HG03060 (cell line): ENCODE measurements at regions not wholly inside any gene's neighbourhood (a gene's known extent, or its start where the extent isn't known, plus 50 kb on each side); places are given as distances from the start of the nearest gene placed in this dataset.
"Not testable (repeated sequence)": the region's sequence is repeated elsewhere in the genome, so short reads cannot be mapped to it uniquely, and the experiment has no call there.

Experiments used
- ATAC-seq: cut with Tn5 transposase; IDR thresholded peaks from one replicate; pipeline ENCODE4 v1.9.1; 2021; ENCODE audit warnings: low read depth, moderate number of reproducible peaks; ENCODE audit not compliant: unreplicated experiment

- ATAC-seq = no peak
Measured at GRCh38 chr12:42893803-42894202, 304.3 kb upstream of the PRICKLE1 start.

DNA sequence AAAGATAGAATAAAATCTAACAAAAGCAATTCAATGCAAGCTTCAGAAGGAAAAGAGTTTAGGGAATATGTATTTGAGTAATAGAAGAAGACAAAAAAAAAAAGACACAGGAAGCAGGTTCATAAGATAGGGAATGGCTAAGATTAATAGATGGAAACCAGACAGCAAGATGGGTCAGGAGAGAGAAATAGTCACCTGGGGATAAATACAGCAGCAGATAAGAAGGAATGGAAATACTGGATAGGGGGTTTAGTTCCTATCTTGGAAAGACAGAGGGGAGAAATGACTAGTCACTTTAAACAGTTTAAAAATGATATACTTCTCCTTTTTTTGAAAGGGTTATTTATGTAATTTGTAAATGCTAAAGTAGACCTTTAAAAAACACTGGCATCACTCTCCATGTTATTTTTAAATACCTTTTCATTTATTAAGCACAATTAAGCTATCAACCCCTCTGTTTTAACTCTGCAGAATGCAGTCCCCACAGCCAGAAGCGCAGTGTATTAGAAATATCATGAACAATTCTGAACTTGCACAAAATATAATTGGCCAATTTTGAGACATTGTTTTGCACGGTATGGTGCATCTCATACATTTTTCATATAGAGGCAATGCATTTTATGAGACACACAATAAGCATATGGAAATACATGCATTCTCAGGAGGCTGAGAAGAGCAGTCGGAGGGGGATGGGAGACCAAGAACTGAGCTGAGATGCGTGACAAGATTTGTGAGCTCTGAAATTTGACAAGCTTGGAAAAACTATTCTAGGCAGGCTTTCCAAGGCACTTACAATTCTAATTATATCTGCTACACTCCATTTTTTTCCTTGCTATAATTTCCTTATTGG, 303.4 kb upstream of the PRICKLE1 start:
- ATAC-seq = no peak

DNA sequence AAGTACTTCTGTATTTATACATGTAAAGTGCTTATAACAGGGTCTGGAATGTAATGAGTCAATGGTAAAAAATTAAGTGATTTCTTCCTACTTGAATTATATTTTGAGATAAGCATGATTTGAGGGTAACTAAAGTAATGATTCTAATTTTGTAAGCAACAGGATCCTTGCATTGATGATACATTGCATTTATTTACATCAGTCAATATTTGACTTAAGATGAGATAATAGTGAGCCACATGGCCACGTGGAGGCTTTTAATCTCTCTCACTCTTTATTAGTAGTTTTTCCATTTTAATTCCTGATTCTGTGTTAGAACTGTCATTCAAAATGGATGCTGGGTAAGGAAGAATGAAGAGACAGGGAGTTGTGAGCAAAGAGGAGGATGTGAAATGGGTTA, 298.1 kb upstream of the PRICKLE1 start:
- no peak for ATAC-seq

- no peak for ATAC-seq
Measured at GRCh38 chr12:42886160-42886559, 296.6 kb upstream of the PRICKLE1 start.

GRCh38 chr12:42885677-42886076, 296.1 kb upstream of the PRICKLE1 start:
- no peak for ATAC-seq

GRCh38 chr12:42884116-42884515, 294.6 kb upstream of the PRICKLE1 start:
- no peak for ATAC-seq

- ATAC-seq = no peak
Measured at GRCh38 chr12:42873401-42873800, 283.9 kb upstream of the PRICKLE1 start.

- no peak for ATAC-seq
Measured at GRCh38 chr12:42871816-42872215, 282.3 kb upstream of the PRICKLE1 start.

DNA sequence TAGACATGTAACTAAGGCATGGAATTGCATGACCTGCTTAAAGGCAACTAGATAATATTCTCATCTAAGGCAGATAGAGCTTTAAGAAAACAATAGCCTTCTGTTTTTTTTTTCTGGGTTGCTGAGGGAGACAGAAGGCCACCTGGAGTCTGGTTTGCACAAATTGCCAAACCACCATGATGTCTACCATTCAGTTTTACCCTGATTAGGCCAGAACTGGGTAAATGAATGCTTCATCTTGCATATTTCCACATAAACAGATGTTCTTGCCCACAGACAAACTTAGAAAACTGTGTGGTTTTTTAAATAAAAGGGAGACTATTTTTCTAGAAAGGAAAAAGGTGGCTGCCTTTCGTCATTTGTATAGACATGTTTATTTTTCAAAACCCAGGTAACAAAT, 278.7 kb upstream of the PRICKLE1 start:
- ATAC-seq = no peak

GRCh38 chr12:42865282-42865681, 275.7 kb upstream of the PRICKLE1 start:
- ATAC-seq = no peak

DNA sequence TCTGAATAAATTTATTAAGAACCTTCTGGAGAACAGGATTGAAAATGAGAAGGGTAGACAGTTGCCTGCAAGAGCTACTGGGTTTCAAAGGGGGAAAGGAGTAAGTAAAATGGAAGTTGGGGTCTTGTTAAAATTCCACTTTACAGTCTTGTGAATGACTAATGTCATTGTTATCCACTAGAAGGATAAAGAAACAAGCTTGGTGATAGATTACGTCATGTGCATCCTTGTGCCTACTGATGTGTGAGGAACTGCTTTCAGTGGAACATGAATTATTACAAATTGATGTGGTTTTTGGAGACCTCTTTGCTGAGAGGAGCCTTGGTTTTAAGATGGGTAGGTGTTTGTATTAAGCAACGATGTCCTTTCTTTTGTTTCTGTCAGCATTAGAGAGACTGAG, 272.5 kb upstream of the PRICKLE1 start:
- no peak for ATAC-seq

DNA sequence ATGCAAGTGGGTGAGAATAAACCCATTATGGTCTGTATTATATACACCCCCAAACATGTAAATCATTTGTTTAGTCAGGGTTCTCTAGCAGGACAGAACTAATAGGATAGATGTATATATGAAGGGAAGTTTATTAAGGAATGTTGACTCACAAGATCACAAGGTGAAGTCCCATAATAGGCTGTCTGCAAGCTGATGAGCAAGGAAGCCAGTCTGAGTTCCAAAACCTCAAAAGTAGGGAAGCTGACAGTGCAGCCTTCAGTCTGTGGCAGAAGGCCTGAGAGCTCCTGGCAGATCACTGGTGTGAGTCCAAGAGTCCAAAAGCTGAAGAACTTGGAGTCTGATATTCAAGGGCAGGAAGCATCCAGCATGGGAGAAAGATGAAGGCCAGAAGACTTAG, 270.8 kb upstream of the PRICKLE1 start:
- ATAC-seq = not testable (repeated sequence)

DNA sequence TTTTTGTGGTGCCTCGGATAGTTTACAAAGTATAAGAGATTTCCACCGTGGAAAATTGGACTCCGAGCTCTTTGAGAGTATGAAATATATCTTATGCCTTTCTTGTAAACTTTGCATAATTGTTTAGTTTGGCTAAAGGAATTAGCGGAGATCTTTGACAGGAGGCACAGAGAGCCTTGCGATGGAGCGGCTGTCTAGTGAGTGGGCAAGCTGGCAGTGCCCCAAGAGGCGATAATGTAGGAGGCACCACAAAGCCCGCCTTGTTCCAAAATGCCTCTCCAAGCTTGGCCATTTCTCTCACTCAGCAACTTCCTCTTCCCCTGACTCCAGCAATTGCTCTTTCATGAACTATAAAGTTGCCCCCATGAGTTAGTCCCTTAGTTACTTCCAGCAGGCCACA, 270.1 kb upstream of the PRICKLE1 start:
- ATAC-seq = no peak

GRCh38 chr12:42857106-42857505, 267.6 kb upstream of the PRICKLE1 start:
- no peak for ATAC-seq

DNA sequence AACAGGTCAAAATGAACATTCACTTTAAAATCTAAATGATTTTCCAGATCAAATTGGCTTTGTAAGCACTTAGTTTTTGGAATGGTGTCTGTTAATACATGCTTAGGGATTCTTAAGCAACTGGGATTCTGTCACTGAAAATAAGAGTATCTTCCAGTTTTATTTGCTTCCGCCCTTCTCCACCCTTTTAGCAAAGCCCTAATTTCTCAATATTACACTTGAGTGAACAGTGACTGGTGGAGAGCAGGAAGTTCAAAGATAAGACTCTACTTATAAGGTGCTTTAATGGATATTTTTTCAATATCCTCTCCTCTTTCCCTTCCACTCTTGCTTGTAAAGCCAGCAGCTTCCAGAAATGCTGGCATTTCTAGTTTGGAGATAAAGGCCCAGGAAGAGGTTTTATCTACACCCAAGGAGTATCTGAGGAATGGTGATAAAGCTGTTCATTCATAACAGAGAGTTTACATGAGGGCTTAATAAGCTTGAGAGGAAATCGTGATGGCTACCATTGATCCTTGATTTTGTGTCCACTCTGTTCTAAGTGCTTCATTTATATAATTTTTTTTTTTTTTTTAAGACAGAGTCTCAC, 265.9 kb upstream of the PRICKLE1 start:
- ATAC-seq = no peak

GRCh38 chr12:42854826-42855225, 265.3 kb upstream of the PRICKLE1 start:
- ATAC-seq = no peak

DNA sequence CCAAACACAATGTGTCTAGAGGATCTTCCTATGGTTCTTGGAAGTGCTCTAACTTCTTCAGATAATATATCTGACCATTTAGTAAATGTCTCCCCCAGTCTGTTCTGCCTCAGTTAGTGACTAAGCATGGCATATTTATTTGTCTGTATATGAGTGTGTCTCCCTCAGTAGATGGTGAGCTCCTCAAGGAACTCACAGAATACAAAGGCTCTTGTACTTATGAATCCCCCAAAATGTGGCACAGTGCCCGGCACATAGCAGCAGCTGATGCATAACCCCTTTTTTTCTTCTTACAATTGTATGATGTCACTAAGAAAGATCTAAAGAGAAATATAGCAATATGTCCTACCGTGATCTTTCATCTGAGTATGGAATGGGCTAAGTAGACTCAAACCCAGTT, 264.7 kb upstream of the PRICKLE1 start:
- no peak for ATAC-seq

GRCh38 chr12:42853370-42854140, 264.0 kb upstream of the PRICKLE1 start:
- no peak for ATAC-seq

DNA sequence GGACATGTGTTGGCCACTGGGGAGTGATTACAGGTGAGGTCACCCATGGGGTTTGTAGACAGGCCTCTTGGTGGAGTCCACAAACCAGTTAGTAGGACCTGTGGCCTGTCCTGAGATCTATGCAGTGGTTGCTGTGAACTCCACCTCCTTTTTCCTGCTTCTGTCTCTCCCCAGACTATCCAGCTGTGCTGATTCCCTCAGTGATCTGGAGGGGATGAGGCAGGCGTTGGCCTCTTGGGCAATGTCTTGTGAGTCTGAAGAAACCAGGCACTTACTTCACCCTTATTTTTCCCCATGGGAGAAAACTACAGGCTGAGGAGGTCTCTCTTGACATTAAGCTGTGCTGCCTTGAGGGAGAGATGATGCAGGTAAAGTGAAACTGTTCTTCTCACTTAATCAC, 257.2 kb upstream of the PRICKLE1 start:
- ATAC-seq = no peak

- no peak for ATAC-seq
Measured at GRCh38 chr12:42834062-42834461, 244.5 kb upstream of the PRICKLE1 start.

DNA sequence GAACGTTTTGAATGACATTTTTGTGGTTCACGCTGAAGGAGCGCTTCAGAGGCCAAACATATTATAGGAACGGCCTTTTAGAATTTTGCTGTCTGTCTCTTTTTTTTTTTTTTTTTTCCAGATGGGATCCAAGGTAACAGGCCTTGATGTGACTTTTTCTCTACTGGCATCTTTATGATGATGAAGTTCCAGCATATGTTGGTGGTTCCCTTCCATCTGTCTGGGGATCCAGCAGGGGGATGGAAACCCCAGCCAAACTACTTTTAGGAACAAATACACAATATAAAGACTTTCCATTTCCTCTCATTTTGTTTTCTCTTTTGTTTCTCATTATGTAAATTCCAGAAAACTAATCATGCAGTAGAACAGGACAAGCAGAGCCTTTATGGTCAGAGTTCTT, 239.3 kb upstream of the PRICKLE1 start:
- no peak for ATAC-seq
